ENCODE measurements at regions not wholly inside any gene's neighbourhood (a gene's known extent, or its start where the extent isn't known, plus 50 kb on each side); places are given as distances from the start of the nearest gene placed in this dataset.

DNA sequence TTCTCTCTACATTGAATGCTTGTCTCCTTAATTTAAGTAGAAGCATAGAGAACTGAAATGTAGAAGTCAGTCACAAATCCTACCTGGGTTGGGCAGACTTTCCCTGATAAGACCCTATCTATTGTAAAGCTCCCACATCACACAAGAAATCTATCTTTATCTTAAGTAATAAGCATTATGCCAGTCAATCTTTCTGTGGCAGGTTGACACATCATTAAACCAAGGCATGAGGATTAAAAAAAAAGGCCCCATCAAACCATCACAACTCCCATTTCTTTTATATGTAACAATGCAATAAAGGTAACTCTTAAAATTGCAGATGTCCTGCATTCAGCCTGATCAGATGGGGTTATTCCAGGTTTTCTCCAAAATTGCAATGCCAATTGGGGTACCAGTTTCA is 311.8 kb downstream of the TOX3 start:
- no peak for DNase-seq (ENCODE audit: low read depth in 2 of 2)

DNA sequence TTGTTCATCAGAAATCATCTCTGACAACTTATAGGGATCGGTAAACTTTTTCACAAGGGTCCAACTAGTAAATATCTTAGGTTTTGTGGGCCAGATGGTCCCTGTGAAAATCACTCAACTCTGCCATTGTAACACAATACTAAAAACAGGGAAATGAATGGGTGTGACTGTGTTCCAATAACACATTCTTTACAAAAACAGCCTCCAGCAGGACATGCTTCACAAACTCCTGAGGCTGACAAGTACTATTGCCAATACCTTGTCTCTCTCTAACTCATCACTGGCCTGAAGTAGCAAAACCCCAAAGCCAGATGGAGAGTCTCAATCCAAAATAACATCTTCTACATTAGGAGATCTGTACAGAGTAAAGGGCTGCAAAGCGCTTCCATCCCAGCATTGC is 312.3 kb downstream of the TOX3 start:
- no peak for DNase-seq (ENCODE audit: low read depth in 2 of 2)

DNA sequence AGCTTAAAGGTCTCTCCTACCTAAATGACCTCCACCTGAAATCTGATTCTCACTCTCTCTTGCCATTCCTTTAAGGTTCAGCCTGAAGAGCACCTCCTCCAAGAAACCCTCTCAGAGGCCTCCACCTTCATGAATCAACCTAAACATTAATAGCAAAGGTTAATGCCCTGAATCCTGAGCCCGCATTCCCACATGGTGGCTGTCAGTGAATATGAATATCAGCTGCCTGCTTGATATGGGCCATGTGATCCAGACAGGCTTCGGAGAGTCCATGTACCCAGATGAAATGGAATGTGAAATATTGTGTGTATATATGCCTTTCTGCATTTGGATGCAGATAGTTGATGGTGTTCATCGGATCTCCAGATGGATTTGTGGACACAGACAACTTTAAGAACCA is 317.5 kb downstream of the TOX3 start:
- DNase-seq (ENCODE audit: low read depth in 2 of 2), result no peak

DNA sequence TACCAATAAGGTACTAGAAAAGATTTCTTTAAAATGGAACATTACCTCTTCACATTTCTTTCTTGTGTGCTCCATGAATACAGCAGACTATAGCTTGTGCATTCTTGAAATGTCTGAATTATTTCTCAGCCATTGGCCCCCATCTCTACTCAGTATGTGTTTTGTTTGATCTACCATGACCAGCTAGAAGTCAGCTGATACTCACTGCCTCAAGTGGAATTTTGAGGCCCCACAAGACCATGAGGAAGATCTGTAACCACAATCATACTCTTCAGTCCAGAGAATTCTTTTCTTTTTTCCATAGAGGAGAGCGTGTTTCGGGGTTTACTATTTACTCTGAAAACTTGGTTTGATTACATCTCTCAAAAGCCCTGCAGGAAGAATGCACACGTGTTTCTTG is 319.1 kb downstream of the TOX3 start:
- no peak for DNase-seq (ENCODE audit: low read depth in 2 of 2)

- no peak for DNase-seq (ENCODE audit: low read depth in 2 of 2)
Observed at GRCh38 chr16:52212841-52213240, 334.1 kb downstream of the TOX3 start.

DNA sequence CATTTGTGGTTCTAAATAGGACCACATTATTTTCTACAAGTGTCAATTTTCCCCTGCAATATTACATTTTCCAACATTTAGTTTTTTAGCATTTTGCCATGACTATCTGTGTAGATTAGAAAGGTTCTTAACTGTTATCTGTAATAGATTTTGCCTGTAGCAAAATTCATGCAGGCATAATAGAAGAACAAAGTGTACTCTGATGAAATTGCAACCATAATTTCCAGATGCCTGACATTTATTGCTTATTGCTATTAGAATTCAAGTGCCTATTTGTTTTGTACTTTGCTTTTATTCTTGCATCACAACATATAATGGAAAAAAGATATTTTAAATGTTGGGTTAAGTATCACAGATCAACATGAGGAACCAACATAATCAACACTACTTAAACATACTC is 337.7 kb downstream of the TOX3 start:
- DNase-seq (ENCODE audit: low read depth in 2 of 2), result no peak

DNA sequence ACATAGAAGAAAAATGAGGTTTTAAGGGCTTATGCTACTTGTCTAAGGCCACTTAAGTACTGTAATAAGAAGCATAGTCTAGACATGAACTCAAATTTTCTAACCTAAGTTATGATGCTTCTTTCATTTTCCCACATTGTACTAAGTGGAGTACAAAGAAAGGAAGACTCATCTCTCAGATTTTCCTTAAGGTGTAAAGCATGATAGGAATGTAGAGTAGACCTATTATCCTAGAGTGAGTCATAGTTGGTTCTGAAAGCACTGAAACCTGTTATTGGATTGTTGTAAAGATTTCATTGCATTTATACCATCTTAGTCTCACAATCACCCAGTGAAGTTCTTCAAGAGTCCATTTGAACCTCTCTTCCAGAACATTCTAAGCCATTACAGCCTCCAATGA is 343.8 kb downstream of the TOX3 start:
- DNase-seq (ENCODE audit: low read depth in 2 of 2), result no peak

DNA sequence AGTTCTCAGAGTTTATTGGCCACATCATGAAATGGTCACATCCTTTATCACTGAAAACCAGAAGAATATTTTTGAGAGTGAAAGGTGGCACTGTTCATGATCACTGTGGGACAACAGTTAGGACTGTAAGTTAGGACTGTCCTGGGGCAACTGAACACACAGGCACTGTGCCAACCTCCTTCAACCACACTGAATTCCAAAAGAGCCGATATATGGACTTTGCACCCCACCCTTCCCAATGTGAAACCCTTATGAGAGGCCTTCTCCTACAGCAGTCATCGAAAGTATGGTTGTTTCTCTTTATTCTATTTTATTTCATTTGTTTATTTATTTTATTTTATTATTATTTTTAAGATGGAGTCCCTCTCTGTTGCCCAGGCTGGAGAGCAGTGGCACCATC is 353.5 kb downstream of the TOX3 start:
- no peak for DNase-seq (ENCODE audit: low read depth in 2 of 2)

DNA sequence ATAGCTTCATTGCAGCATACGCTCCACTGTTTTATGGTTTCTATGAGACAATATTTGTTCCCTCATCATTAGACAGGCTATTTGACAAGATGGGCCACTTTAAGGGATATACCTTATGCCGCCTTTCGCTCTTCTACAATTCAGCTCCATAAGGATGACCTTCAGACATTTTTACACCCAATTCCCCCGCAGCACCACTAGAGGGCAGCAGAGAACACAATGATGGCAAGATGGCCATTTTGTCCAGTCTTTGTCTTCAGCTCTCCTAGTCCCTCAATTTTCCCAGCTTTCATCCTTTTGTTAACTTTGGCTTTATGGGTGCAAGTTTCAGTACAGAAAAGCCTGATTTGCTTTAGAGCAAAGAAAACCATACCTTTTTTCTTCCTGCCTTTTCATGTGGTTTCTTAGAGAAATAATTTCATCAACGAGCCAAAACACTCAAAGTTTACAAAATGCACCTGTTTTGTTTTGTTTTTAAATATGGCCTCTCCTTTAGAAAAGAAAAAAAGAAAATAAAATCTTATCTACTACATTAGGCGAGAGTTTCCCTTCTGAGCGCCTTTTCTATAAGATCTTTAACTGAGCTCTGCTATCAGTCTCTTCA is 355.3 kb downstream of the TOX3 start:
- peak; percentile 10 to 19 for DNase-seq (ENCODE audit: low read depth in 2 of 2)

- DNase-seq (ENCODE audit: low read depth in 2 of 2), result no peak
Observed at GRCh38 chr16:52184336-52184735, 362.6 kb downstream of the TOX3 start.

DNA sequence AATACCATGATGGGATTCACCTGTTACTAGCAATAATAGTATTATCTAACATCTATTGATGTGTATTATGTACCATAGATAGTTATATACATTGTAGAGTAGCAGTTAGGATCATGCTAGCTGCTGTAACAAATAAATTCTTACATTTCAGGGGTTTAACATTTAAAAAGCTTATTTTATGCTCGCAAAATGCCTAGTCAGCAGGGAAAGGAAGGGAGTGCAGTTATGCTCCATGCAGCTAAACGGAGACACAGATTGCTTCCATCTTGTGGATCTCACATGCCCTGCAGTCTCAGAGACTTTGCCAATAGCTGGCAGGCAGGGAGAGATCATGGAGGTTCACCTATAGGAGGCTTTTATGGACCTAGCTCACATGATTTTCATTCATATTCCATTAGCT is 364.1 kb downstream of the TOX3 start:
- DNase-seq (ENCODE audit: low read depth in 2 of 2), result no peak

DNA sequence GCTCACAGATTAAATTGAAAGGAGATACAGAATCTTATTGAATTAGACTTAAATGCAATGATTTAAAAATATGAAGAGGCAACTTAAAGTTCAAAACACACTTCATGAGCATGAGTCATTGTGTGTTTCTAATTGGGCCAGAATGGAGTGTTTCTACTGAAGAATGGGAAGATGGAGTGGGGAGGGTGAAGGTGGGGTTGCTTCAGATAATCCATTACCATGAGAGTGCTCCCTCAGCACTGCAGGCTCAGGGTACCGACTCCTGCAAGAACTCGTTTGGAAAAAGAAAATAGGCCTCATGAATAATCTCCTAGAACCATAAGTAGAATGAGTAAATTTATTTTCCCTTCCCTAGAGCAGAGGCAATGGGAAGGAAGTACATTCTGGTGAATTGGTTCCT is 372.8 kb downstream of the TOX3 start:
- no peak for DNase-seq (ENCODE audit: low read depth in 2 of 2)

- DNase-seq (ENCODE audit: low read depth in 2 of 2), result no peak
Observed at GRCh38 chr16:52171481-52171880, 375.5 kb downstream of the TOX3 start.

GRCh38 chr16:52167328-52167727 is 379.6 kb downstream of the TOX3 start:
- DNase-seq (ENCODE audit: low read depth in 2 of 2), result no peak

- DNase-seq (ENCODE audit: low read depth in 2 of 2), result no peak
Observed at GRCh38 chr16:52165961-52166360, 381.0 kb downstream of the TOX3 start.

DNA sequence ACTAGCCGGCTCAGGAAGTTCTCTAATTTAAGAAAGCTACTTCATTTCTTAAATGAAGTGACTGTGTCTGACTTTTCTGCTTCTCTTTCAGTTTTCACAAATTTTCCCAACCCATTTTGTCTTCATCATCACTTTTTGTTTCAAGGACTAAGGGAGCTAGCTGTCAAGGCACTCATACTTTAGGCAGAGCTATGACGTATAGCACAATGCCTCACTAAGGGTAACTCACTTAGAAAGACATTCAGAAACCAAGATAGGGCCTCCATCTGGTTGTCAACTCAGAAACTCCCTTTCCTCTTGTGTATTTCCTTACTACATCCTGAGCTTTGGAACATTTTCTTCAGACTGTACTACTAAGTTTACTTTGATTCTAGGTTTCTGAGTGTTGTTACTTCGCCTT is 397.9 kb downstream of the TOX3 start:
- DNase-seq (ENCODE audit: low read depth in 2 of 2), result no peak

DNA sequence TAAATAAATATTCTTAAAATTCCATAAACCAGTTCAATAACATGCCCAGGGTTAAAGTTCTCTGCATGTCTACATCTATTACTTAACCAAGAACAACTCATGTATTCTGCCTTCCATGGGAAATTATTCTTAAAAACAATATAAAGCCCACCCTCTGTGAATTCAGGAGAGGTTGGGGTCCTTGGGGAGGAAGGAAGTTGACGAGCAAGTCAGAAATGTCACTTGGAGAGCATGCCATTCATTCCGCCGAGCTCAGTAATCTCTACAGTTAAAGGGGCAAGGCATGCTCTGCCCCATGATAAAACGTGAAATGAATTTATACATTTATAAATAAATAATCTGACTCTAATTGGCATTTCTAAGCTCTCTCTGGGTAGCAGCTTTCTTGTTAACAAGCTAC is 405.1 kb downstream of the TOX3 start:
- no peak for DNase-seq (ENCODE audit: low read depth in 2 of 2)

- no peak for DNase-seq (ENCODE audit: low read depth in 2 of 2)
Observed at GRCh38 chr16:52128361-52128760, 418.6 kb downstream of the TOX3 start.

GRCh38 chr16:52123842-52124241 is 423.1 kb downstream of the TOX3 start:
- DNase-seq (ENCODE audit: low read depth in 2 of 2), result no peak

GRCh38 chr16:52123061-52123839 is 423.7 kb downstream of the TOX3 start:
- DNase-seq (ENCODE audit: low read depth in 2 of 2), result no peak

DNA sequence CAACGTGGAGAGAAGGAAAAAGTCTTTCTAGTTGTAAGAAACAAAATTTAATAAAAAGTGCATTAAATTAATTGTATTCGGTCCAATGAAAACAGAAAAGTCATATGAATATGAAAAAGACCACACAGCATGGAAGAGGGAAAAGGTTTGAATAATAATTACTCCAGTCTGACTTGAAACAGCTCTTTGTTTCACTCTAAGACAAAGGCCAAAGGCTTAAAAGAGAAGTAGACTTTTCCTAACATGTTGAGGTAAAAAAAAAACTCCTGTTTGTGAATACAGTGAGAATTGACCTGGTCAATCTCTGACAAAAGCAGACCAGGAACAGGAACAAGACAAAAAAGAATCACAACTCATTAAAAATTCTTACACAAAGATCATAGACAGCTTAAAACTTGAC is 429.8 kb downstream of the TOX3 start:
- no peak for DNase-seq (ENCODE audit: low read depth in 2 of 2)

DNA sequence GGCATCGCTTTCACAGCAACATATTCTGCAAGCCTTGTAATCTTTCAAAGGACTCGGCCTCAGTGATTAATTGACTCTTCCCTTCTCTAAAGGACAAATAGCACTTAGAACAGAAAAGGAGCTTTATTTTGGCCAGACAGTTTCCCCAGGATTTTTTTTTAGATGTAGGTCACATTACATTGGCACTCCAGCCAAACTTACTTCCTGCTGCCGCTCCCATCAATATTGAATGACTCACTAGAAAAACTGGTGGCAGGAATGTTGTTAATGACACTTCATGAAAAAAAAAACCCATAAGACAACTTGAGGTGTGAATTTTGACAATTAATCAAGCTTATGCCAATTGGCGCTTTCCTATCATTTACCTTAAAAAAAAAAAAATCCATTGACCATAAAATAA is 432.6 kb downstream of the TOX3 start:
- DNase-seq (ENCODE audit: low read depth in 2 of 2), result no peak

- no peak for DNase-seq (ENCODE audit: low read depth in 2 of 2)
Observed at GRCh38 chr16:52113533-52114183, 433.3 kb downstream of the TOX3 start.
